Lung (tissue), 11 donors: ENCODE measurements at regions not wholly inside any gene's neighbourhood (a gene's known extent, or its start where the extent isn't known, plus 50 kb on each side); places are given as distances from the start of the nearest gene placed in this dataset.

Experiments
- ATAC-seq: fragments of 200-7000 bp; cut with Tn5 transposase; one replicate; pipeline ENCODE4 v1.9.1; 2020; ENCODE audit warnings: moderate number of reproducible peaks; ENCODE audit not compliant: insufficient read depth, low FRiP score
- DNase-seq, 3 donors: peaks; one replicate each; pipeline ENCODE4 v3.0.0-alpha.2; 2013 to 2017
- H3K27ac ChIP-seq, 2 donors: one replicate each; pipeline ENCODE4 v1.5.1; 2013; ENCODE audit warnings: mild to moderate bottlenecking in 2 of 2, moderate library complexity in 2 of 2, control low read depth in 1 of 2, inconsistent platforms in 1 of 2, low read depth in 1 of 2, low read length in 1 of 2
- H3K27me3 ChIP-seq, 3 donors: one replicate each; pipeline ENCODE4 v1.5.1; 2013; ENCODE audit warnings: low read length in 2 of 3; ENCODE audit not compliant: control insufficient read depth in 3 of 3, insufficient read depth in 3 of 3
- H3K36me3 ChIP-seq, 4 donors: one replicate each; pipeline ENCODE4 v1.5.1; 2013; ENCODE audit warnings: low read length in 4 of 4, mild to moderate bottlenecking in 1 of 4, moderate library complexity in 1 of 4; ENCODE audit not compliant: control insufficient read depth in 4 of 4, insufficient read depth in 4 of 4
- H3K4me1 ChIP-seq, 5 donors: one replicate each; pipeline ENCODE4 v1.5.1; 2013; ENCODE audit warnings: low read length in 5 of 5, mild to moderate bottlenecking in 2 of 5, moderate library complexity in 1 of 5; ENCODE audit not compliant: control insufficient read depth in 5 of 5, insufficient read depth in 5 of 5
- H3K4me3 ChIP-seq: one replicate; pipeline ENCODE4 v1.5.1; 2013; ENCODE audit warnings: mild to moderate bottlenecking, control low read depth, moderate library complexity
- H3K9ac ChIP-seq, 2 donors: one replicate each; pipeline ENCODE4 v1.5.1; 2013; ENCODE audit warnings: low read length in 2 of 2, control low read depth in 1 of 2; ENCODE audit not compliant: insufficient read depth in 1 of 2
- H3K9me3 ChIP-seq, 4 donors: one replicate each; pipeline ENCODE4 v1.5.1; 2013; ENCODE audit warnings: low read length in 3 of 4, mild to moderate bottlenecking in 1 of 4, moderate library complexity in 1 of 4; ENCODE audit not compliant: control insufficient read depth in 4 of 4, insufficient read depth in 3 of 4
- WGBS, 2 donors: extraction: QIAGEN DNeasy Blood & Tissue Kit; methylation state at CpG; one replicate each; pipeline ENCODE4 v1.1.7; 2013; 5-methylcytosine and 5-hydroxymethylcytosine counted together
- TF ChIP-seq, protein P1 (sequence below): IDR thresholded peaks from 2 replicates; pipeline ENCODE4 v1.5.1; 2012; ENCODE audit warnings: mild to moderate bottlenecking; ENCODE audit errors: control extremely low read depth, extremely low read depth
- donor health status: control.
- donor health status: control.
- donor health status: Bipolar disorder and iron deficiency.
- donor health status: healthy.
- donor health status: DM: yes; HTN: yes; CAD: no.

DNA sequence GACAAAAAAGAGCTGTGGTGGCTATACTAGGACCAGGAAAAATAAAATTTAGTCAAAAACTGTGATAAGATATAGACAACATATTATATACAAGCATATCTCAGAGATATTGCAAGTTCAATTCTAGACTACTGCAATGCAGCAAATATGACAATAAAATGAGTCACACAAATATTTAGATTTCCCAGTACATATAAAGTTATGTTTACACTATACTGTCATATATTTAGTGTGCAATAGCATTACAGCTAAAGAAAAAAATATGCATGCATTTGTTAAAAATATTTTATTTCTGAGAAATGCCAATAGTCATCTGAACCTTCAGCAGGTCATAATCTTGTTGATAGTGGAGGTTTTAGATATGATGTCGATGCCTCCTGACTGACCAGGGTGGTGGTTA lies 72.1 kb downstream of the AKR1C4 start:
- WGBS, 2 donors = 93 to 97% methylated on average over 1 of the region's 1 CpG
- TF ChIP-seq, protein P1, sequence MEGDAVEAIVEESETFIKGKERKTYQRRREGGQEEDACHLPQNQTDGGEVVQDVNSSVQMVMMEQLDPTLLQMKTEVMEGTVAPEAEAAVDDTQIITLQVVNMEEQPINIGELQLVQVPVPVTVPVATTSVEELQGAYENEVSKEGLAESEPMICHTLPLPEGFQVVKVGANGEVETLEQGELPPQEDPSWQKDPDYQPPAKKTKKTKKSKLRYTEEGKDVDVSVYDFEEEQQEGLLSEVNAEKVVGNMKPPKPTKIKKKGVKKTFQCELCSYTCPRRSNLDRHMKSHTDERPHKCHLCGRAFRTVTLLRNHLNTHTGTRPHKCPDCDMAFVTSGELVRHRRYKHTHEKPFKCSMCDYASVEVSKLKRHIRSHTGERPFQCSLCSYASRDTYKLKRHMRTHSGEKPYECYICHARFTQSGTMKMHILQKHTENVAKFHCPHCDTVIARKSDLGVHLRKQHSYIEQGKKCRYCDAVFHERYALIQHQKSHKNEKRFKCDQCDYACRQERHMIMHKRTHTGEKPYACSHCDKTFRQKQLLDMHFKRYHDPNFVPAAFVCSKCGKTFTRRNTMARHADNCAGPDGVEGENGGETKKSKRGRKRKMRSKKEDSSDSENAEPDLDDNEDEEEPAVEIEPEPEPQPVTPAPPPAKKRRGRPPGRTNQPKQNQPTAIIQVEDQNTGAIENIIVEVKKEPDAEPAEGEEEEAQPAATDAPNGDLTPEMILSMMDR = no peak
- DNase-seq (no peak), ATAC-seq (no peak)
- Histone ChIP-seq H3K27me3 (no peaks in the 10 kb centered on the region), H3K4me1 (no peaks in the 10 kb centered on the region), H3K9ac (no peak overlapping the region), H3K36me3 (no peaks in the 10 kb centered on the region), H3K9me3 (peaks cover 0 to 6% (median 2%) of the 10 kb centered on the region in 4 donors), H3K4me3 (no peak overlapping the region), H3K27ac (no peak overlapping the region)

DNA sequence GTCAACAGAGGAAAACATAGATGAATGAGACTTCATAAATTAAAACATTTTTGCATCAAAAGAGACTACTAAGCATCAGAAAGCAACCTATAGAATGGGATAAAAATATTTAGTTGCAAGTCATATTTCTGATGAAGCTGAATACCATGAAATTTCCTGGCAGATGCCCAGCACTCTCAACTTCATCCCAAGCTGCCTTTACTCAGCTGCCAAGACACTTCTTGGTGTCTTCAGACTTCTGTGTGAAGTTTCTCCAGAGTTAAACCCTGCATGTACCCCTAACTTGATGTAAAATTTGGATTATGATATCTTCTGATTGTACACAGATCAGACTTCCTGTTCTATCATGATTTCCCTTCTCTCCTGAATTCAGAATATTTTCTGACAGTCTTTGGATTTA lies 73.2 kb downstream of the AKR1C4 start:
- DNase-seq (peak; percentile 18 to 75 (median 54)), ATAC-seq (no peak)
- H3K36me3 ChIP-seq = no peaks in the 10 kb centered on the region
- TF ChIP-seq, protein P1 = no peak
- no peak overlapping the region for H3K27ac ChIP-seq
- no peak overlapping the region for H3K4me3 ChIP-seq
- H3K9ac ChIP-seq = no peak overlapping the region
- no peaks in the 10 kb centered on the region for H3K4me1 ChIP-seq
- no peaks in the 10 kb centered on the region for H3K27me3 ChIP-seq
- H3K9me3 ChIP-seq = peaks cover 0 to 3% (median 0%) of the 10 kb centered on the region in 4 donors

DNA sequence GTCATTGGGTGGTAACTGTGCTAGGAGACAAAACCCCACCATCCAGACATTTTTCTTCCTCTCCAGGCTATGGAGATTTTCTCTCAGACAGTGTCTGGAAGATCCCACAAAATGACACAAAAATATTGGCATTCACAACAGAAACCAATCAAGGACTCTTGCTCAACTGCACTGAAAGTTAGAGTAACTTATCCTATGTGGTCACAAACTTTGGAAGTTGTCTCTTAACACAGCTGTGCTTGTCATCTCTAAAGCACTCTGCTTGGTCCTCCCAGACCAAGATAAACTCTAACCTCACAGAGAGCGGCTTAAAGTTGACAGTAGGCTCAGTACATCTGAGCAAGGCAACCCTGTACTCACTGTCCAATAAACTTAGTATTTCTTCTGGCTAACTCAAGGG lies 74.9 kb downstream of the AKR1C4 start:
- ATAC-seq (no peak), DNase-seq (no peak)
- WGBS, 2 donors = 81 to 86% methylated on average over 1 of the region's 1 CpG
- no peak overlapping the region for H3K27ac ChIP-seq
- H3K4me3 ChIP-seq = no peak overlapping the region
- H3K9me3 ChIP-seq = no peaks in the 10 kb centered on the region
- H3K36me3 ChIP-seq = no peaks in the 10 kb centered on the region
- no peaks in the 10 kb centered on the region for H3K4me1 ChIP-seq
- no peak overlapping the region for H3K9ac ChIP-seq
- no peaks in the 10 kb centered on the region for H3K27me3 ChIP-seq
- TF ChIP-seq, protein P1 = no peak

DNA sequence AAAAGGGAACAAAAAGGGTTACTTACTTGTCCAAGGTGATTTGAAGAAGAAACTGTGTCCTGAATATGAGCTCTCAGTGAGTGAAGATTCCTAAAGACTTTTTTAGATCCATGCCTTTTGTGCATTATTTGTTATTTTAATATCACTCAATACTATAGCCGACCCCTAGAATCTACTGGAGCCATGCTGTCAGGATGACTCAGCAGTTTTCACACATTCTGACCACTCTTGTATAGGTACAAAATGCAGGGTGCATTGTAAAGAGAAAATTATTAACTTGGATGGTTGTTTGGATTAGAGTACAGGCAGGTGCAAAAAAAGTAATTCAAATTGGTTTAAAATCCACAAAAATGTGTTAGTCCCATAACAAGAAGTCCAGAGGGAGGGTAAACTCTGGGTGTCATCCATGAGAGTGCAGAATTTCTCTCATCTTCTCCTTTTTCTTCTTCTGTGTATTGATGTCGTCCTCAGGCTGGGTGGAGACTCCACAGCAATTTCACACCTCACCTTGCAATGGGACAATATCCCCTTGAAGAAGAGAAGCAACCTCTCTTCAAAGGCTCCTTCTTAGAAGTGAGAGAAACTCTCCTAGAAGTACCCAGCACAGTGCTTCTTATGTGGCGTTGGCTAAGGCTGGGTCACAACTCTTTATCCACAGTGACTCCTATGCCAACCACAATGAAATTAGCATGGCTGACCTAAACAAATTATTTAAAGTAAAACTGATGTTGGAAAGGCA lies 75.6 kb downstream of the AKR1C4 start:
- no peak for DNase-seq
- WGBS, 2 donors = 76 to 84% methylated on average over 3 of the region's 3 CpGs
- no peak for ATAC-seq
- TF ChIP-seq, protein P1 = no peak
- H3K4me1 ChIP-seq = no peaks in the 10 kb centered on the region
- H3K27me3 ChIP-seq = no peaks in the 10 kb centered on the region
- no peaks in the 10 kb centered on the region for H3K36me3 ChIP-seq
- H3K4me3 ChIP-seq = no peak overlapping the region
- H3K9ac ChIP-seq = no peak overlapping the region
- H3K27ac ChIP-seq = no peak overlapping the region
- H3K9me3 ChIP-seq = no peaks in the 10 kb centered on the region
